GM21576 (cell line): ENCODE measurements at regions not wholly inside any gene's neighbourhood (a gene's known extent, or its start where the extent isn't known, plus 50 kb on each side); places are given as distances from the start of the nearest gene placed in this dataset.
A peak's percentile ranks its signal among the peaks of the same experiment; 100 is the strongest.
"Not testable (repeated sequence)": the region's sequence is repeated elsewhere in the genome, so short reads cannot be mapped to it uniquely, and the experiment has no call there.

Experiments used
- ATAC-seq: cut with Tn5 transposase; IDR thresholded peaks from one replicate; pipeline ENCODE4 v1.9.1; 2021; ENCODE audit warnings: mild to moderate bottlenecking, moderate library complexity; ENCODE audit not compliant: unreplicated experiment

DNA sequence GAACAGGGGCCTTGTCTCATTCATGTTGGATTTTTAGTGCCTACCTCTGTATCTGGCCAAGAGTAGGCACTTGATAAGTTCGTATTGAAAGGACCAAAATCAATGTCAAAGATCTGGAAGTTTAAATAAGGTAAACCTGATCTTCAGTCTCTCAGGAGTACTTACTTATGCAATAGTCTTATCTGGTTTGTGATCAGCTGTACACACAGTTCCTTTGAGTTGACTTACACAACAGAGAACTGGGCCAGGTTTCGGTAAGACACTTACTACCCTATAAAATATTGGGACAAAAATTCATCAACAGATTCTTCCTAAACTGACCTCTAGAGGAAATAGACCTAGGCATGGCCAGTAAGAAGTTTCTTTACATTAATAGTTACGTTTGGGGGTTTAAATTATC, 113.6 kb upstream of the NXPH2 start:
- no peak for ATAC-seq

DNA sequence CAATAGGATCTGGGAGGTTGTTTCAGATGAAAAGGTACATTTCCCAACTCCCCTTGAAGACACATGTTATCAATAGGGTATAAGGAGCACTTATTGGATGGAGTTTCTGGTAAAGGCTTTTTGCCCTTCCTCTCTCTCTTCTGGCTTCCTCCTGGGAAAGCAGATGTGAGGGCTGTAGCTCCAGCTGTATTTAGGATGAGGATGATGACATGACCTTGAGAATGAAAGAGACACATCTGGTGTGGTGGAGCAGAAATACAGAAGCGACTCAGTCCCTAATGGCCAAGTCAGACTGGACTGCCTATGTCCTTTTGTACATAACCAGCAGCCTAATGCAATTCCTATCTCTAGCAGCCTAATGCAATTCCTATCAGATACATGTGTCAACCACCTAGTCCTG, 100.9 kb upstream of the NXPH2 start:
- no peak for ATAC-seq

DNA sequence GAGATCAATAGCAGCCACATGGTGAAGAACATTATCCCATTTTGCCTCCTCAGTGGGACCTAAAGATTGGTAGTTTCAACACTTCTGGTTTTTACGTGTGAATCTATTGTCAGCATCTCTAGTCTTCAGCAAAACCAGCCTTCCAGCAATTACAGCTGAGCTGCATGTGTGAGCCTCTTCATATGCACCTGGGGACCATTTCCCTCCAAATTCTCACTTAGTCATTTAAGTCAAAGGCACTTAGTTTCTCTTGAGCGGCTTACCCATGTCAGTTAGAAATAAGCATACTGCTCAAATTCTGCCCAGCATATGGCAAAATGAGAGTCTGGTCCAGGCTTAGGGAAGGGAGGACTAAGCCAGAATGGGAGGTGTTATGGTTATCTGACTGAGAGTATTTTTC, 99.7 kb upstream of the NXPH2 start:
- no peak for ATAC-seq

DNA sequence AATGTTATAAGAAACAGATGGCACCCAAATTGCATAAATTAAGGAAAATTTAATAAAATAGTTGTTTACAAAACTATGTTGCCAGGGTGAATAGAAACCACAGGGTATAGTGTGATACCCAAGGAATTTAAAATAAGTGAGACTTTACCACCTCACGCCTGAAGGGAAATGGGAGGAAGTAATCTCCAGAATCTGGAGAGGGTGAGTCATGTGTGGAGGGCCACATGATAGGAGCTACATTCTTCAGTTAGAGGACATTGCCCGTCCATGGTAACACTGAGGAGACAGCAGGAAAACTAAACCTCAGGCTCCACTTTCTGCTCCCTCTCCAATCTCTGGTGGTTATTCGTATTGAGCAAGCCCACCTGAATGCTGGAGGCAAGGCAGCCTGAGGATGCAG, 97.2 kb upstream of the NXPH2 start:
- ATAC-seq: no peak

DNA sequence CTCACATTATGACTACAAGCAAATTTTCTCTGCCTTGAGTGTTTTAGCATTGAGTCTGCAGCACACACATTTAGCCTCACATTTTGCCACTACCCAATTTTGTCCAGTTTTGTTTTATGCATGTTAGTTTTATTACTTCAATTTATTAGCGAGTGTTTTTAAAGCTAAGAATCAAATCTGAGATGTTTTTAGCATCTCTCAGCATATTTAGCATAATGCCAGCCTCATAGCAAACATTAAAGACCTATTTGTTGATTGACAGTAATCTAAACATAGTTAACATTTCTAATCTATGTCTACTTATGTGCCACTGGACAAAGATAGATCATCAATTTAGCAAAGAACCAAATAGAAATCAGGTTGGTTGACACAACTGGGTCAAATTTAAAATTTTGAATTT, 94.1 kb upstream of the NXPH2 start:
- ATAC-seq: no peak

DNA sequence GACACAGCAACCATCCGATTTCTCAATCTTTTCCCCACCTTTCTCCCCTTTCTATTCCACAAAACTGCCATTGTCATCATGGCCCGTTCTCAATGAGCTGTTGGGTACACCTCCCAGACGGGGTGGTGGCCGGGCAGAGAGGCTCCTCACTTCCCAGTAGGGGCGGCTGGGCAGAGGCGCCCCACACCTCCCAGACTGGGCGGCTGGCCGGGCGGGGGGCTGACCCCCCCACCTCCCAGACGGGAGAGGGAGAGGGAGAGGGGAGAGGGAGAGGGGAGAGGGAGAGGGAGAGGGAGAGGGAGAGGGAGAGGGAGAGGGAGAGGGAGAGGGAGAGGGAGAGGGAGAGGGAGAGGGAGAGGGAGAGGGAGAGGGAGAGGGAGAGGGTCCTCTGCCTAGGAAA, 91.9 kb upstream of the NXPH2 start:
- ATAC-seq: not testable (repeated sequence)

GRCh38 chr2:138871312-138871711, 91.1 kb upstream of the NXPH2 start:
- no peak for ATAC-seq

GRCh38 chr2:138867341-138867740, 87.2 kb upstream of the NXPH2 start:
- ATAC-seq: no peak

DNA sequence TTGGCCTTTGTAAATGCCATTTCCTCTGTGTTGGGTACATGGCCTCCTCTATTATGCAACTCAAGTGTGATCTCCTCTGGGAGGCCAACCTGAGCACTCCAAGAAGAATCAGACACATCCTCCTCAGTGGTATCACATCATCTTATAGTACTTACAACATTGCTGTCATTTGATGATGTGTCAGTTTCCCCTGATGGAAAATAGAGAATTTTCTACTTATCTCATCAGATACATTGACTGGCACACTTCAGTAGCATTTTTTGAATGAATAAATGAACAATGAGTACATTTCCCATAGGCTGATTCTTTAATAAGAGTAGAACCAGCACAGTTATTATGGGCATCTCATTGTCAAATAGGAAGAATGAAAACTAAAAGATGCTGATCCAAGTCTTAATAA, 86.6 kb upstream of the NXPH2 start:
- no peak for ATAC-seq

- ATAC-seq: no peak
These were observed 73.6 kb upstream of the NXPH2 start for GRCh38 chr2:138853761-138854160.

DNA sequence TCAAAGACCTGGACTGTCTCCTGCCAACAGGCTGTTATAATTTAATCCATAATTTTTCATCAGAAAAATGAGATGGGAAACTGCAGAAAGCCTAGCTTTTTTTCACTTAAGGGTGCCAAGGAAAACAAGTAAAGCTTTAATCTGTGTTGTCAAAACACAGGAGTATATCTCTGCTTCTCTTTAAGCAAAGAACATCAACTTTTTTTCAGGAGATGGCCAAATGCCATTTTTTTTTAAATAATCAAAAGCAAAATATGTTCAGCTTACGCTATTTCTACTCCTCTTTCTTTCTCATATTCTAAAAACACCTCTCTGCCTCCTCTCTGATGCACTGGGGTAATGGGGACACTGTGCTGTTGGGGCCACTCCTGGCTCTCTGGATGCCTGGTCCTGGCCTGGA, 73.1 kb upstream of the NXPH2 start:
- ATAC-seq: no peak

- ATAC-seq: peak; percentile 91
These were observed 66.1 kb upstream of the NXPH2 start for GRCh38 chr2:138846216-138846821.

DNA sequence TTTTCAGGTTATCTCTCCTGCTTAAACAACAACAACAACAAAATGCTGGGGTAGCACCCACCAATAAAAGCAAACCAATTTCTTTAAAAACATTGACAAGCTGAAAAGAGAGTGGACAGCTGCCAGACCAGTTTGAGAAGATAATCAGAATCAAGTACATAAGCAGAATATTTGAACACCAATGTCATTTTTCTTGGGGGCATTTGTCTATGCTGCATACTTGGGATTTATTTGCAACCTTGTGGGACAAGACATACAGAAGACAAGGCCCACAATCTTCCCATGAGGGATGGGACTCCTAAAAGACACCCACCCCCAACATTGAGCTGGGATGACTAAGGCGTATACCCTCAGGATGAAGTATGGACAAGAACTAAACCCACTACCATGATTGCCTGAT, 62.2 kb upstream of the NXPH2 start:
- no peak for ATAC-seq

DNA sequence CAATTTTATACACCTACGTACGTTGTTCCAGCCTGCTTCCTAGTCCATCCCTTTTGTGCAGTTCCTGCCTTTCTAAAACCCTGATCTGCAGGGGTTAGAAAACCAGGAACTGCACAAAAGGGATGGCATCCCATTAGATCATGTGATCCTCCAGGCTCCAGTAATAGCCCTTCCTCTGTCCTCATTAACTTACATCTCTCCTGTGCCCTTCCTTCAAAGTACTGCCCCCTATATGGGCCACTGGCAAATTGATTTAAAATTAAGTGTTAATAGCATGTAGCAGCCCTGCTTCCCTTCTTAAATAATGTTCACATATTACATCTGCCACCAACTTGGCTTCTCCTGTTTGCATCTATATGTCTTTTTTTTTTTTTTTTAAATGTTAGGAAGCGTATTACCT, 61.3 kb upstream of the NXPH2 start:
- ATAC-seq: no peak

GRCh38 chr2:138838851-138839620, 58.8 kb upstream of the NXPH2 start:
- no peak for ATAC-seq

DNA sequence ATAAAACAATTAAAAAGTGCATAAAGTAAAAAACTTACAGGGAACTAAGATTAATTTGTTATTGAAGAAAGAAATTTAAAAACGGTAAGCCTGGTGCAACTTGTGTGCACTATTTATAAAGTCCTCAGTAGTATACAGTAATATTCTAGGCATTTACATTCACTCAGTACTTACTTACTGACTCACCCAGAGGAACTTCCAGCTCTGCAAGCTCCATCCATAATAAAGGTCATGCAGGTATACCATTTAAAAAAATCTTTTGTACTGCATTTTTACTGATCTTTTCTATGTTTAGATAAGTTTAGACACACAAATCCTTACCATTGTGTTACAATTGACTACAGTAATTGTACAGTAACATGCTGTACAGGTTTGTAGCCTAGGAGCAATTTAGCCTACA, 51.5 kb upstream of the NXPH2 start:
- ATAC-seq: no peak

- no peak for ATAC-seq
These were observed 51.0 kb upstream of the NXPH2 start for GRCh38 chr2:138831154-138831553.

DNA sequence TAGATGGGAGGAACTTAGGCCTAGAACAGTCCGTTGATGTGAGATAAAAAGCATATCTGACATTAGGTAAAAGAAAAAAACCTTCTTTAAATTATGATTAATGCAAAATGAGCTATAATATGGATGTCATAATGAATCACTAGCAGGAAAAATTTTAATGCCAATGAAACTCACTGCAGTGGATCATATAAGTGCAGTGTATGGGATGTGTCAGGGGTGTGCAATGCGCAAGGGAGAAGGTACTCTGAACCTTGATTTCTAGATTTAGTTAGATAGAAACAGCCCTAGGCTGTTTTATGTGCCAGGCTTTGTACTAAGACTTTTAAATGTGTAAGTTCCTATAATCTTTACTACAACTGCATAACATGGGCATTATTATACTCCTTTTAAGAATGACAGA, 50.4 kb upstream of the NXPH2 start:
- ATAC-seq: no peak
